ENCODE measurements at regions not wholly inside any gene's neighbourhood (a gene's known extent, or its start where the extent isn't known, plus 50 kb on each side); places are given as distances from the start of the nearest gene placed in this dataset.
A peak's percentile ranks its signal among the peaks of the same experiment; 100 is the strongest.

DNA sequence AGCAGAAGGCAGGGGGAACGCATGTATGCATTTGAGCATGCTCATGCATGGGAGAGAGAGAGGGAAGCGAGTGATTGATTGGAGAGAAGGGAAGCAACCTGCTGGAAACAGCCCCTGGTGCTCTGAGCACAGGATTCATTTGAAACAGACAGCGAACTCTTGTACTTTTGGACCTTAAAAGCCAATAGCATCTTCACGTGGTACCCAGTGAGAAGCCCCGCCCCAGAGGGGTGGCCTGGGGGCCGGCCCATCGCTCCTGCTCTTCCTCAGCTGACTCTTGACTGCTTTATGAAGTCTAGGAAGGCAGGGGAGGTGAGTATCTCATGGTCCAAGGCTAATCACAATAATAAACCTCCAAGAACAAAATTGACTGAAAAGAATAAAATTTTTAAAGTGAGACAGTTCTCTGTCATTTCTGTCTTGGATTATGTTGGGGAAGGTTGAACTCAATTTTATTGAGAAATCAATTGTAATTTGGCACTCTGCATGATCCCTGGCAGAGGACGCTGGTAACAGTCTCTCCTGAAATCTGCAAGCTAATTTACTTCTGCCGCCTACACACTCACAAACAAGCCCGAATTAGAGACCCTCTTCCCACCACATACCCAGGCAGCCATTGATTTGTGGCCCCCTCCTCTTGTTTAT, 168.2 kb upstream of the PPARGC1A start:
- H3K27ac ChIP-seq: no peak overlapping the region
- TF ChIP-seq, protein P1, sequence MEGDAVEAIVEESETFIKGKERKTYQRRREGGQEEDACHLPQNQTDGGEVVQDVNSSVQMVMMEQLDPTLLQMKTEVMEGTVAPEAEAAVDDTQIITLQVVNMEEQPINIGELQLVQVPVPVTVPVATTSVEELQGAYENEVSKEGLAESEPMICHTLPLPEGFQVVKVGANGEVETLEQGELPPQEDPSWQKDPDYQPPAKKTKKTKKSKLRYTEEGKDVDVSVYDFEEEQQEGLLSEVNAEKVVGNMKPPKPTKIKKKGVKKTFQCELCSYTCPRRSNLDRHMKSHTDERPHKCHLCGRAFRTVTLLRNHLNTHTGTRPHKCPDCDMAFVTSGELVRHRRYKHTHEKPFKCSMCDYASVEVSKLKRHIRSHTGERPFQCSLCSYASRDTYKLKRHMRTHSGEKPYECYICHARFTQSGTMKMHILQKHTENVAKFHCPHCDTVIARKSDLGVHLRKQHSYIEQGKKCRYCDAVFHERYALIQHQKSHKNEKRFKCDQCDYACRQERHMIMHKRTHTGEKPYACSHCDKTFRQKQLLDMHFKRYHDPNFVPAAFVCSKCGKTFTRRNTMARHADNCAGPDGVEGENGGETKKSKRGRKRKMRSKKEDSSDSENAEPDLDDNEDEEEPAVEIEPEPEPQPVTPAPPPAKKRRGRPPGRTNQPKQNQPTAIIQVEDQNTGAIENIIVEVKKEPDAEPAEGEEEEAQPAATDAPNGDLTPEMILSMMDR (conservative IDR thresholded peaks at IDR 0.05): no peak
- no peak for TF ChIP-seq ZFX (IDR thresholded peaks at IDR 0.05)

DNA sequence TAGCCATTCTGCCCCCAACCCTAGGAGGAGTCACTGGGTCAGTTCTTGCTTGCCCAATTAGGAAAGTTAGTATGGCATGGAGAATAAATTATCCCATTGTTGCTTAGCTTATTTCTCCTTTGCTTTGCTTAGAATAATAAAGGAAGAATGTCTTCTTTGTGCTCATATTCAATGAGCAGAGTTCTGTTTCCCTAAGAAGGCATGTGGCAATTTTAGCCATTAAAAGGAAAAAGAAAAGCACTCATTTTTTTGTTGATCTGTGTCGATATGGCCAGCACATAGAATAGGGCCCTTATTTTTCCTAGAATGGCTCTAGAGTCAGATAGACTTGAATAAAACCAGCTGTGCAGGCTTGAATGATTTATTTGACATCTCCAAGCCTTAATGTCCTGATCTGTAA, 166.4 kb upstream of the PPARGC1A start:
- TF ChIP-seq, protein P1 (conservative IDR thresholded peaks at IDR 0.05): no peak
- TF ChIP-seq ZFX (IDR thresholded peaks at IDR 0.05): no peak

DNA sequence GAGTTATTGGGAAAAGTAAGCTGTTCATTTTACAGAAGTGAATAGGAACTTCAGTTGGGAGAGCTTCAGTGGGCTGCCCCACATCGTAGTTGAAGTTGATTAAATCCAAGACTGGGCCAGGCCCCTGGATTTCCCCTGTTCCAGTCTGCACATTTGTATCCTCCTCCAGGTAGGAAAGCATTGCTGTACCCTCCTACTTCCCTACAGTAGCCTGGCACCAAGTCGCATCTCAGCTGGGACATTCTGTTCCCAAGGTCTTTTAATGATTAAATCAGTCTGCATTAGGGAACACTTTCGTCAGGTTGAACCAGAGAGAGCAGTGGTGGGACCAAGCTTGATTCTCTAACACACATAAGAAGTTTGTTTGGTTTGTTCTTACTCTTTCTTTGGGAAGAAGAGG, 165.8 kb upstream of the PPARGC1A start:
- H3K27ac ChIP-seq: no peak overlapping the region
- no peak for TF ChIP-seq ZFX (IDR thresholded peaks at IDR 0.05)
- TF ChIP-seq, protein P1 (conservative IDR thresholded peaks at IDR 0.05): no peak

More for the DNA sequence above, 166.4 kb upstream of the PPARGC1A start:
- H3K27ac ChIP-seq: no peak overlapping the region

DNA sequence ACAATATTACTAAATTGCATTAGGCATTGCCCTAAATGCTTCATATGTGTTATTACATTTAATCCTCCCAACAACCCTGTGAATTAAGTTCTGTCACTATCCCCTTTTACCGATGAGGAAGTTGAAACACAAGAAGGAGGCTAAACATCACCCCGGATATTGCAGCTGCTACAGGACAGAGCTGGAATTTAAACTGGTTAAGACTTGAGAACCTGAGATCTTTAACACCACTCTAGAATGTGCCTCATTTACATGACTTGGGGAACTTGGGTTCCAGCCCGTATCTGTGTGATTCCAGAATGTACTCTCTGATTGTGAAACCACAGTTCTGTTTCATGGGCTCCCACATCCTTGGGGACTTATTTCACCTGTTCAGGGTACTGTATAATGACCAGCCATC, 165.1 kb upstream of the PPARGC1A start:
- H3K27ac ChIP-seq: no peak overlapping the region
- TF ChIP-seq, protein P1 (conservative IDR thresholded peaks at IDR 0.05): no peak
- no peak for TF ChIP-seq ZFX (IDR thresholded peaks at IDR 0.05)

DNA sequence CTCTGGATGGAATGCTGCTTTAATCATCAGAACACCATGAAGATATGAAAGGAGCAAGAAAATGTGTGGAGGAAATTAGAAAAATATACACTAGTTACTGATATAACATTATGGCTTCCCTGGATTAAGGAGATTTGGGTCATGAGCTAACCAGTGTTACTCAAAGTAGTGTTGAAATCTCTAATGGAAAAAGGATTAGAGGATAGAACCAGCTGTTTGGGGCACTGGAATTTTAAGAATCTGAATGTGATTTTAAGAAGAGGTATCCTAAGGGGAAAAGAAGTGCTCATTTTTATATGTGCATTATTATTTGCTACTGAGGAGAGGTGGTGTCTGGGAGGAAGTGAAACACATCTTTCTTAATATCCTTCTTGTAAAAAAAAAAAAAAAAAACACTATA, 164.1 kb upstream of the PPARGC1A start:
- TF ChIP-seq, protein P1 (conservative IDR thresholded peaks at IDR 0.05): no peak
- TF ChIP-seq ZFX (IDR thresholded peaks at IDR 0.05): no peak

DNA sequence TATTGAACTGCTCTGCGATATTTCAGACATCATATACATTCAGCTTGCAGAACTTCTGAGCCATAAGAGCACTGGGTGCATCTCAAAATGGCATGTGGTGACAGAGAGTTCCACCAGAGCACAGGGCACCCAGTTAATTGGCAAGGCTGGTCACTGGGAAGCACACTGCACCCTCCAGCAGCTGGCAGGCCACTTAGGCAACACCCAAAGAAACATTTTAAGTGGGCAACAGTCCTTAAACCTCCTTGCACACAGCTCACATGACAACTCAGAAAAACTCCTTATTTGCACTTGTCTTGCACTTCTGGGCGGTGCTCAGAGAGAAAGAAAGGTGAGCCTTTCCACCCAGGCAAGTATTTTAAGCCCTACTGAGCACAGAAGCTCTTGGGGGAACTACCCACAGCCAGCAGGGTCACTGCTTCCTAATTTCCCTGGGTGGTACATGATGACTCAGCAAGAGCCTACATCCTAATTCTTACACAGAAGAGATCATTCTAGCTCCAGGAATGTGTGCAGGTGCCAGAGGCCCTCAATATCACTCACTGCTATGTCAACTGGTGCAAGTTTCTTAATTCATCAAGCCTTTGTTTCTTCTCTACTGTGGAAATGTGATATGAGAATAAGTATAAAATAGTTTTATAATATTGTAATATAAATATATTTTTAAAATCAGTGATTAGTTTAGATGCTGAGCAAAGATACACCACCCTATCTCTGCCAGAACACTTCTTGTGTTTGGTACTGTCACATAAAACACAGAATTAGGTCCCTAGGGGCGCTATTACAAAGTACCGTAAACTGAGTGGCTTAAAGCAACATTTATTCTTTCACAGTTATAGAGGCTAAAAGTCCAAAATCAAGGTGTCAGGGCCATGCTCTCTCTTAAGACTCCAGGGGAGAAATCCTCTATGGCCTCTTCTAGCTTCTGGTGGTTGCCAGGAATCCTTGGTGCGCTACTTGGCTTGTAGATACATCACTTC, 155.1 kb upstream of the PPARGC1A start:
- no peak overlapping the region for H3K27ac ChIP-seq
- TF ChIP-seq ZFX (IDR thresholded peaks at IDR 0.05): no peak
- TF ChIP-seq, protein P1 (conservative IDR thresholded peaks at IDR 0.05): peak; percentile 9; the same call in 1 of the 2 replicates

More for the DNA sequence above, 164.1 kb upstream of the PPARGC1A start:
- no peak overlapping the region for H3K27ac ChIP-seq

DNA sequence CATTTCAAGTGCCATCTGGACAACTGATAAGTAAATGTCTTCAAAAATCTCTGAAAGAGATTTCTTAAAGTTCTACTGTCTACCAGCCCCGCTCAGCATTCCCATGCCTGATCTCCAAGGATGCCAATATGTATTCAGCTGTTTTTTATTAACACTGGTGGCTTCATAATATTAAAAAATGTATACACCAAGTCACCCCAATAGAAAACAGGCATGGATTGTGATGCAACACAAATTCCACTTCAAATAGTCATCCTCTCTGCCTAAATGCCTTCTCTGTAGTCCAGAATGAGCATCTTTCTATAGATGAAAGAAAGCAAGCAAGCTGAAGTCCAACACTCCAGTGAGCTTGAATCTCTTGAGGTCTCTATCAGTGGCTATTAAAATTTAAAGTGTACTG, 152.2 kb upstream of the PPARGC1A start:
- H3K27ac ChIP-seq: no peak overlapping the region
- TF ChIP-seq, protein P1 (conservative IDR thresholded peaks at IDR 0.05): no peak
- no peak for TF ChIP-seq ZFX (IDR thresholded peaks at IDR 0.05)
